Liver (tissue), 8 donors: ENCODE measurements at regions not wholly inside any gene's neighbourhood (a gene's known extent, or its start where the extent isn't known, plus 50 kb on each side); places are given as distances from the start of the nearest gene placed in this dataset.

Experiments used
- DNase-seq: peaks from one replicate; pipeline ENCODE4 v3.0.0-alpha.2; 2017; ENCODE audit warnings: low spot score
- H3K27ac ChIP-seq, 2 donors: one replicate each; pipeline ENCODE4 v1.7.0; 2013; ENCODE audit warnings: inconsistent platforms in 2 of 2, low read length in 2 of 2, control low read depth in 1 of 2, low read depth in 1 of 2, mild to moderate bottlenecking in 1 of 2
- H3K27me3 ChIP-seq, 4 donors: one replicate each; pipeline versions ENCODE4 v1.6.1 to v1.7.0; 2013; ENCODE audit warnings: low read length in 3 of 4, inconsistent platforms in 1 of 4, mild to moderate bottlenecking in 1 of 4, moderate library complexity in 1 of 4; ENCODE audit not compliant: control insufficient read depth in 4 of 4, insufficient read depth in 4 of 4
- H3K36me3 ChIP-seq, 4 donors: one replicate each; pipeline versions ENCODE4 v1.6.1 to v1.7.0; 2013; ENCODE audit warnings: low read length in 3 of 4, mild to moderate bottlenecking in 3 of 4, low read depth in 1 of 4, moderate library complexity in 1 of 4; ENCODE audit not compliant: control insufficient read depth in 4 of 4, insufficient read depth in 3 of 4
- H3K4me1 ChIP-seq, 4 donors: one replicate each; pipeline versions ENCODE4 v1.6.1 to v1.7.0; 2013; ENCODE audit warnings: low read length in 3 of 4, mild to moderate bottlenecking in 3 of 4, moderate library complexity in 1 of 4; ENCODE audit not compliant: control insufficient read depth in 4 of 4, insufficient read depth in 4 of 4
- H3K4me3 ChIP-seq, 3 donors: one replicate each; pipeline versions ENCODE4 v1.6.1 to v1.7.0; 2013; ENCODE audit warnings: low read length in 3 of 3, control low read depth in 1 of 3, low read depth in 1 of 3, mild to moderate bottlenecking in 1 of 3
- H3K9ac ChIP-seq, 2 donors: one replicate each; pipeline ENCODE4 v1.7.0; 2013; ENCODE audit warnings: low read length in 2 of 2, mild to moderate bottlenecking in 2 of 2, moderate library complexity in 2 of 2, control low read depth in 1 of 2, low read depth in 1 of 2
- H3K9me3 ChIP-seq, 4 donors: one replicate each; pipeline versions ENCODE4 v1.6.1 to v1.7.0; 2013; ENCODE audit warnings: low read length in 3 of 4; ENCODE audit not compliant: control insufficient read depth in 4 of 4
- ATF3 ChIP-seq: IDR thresholded peaks from 2 replicates; pipeline ENCODE4 v1.6.1; 2016; ENCODE audit warnings: antibody characterized with exemption
- CTCF ChIP-seq: fragments of 150-350 bp; IDR thresholded peaks from 2 replicates; pipeline ENCODE4 v1.5.1; 2017; ENCODE audit warnings: improper control_type of control experiment, low read depth, low read length; ENCODE audit not compliant: missing input control
- EGR1 ChIP-seq, 2 donors: IDR thresholded peaks; 2 replicates each; pipeline ENCODE4 v1.6.1; 2016 to 2018; ENCODE audit warnings: antibody characterized with exemption in 2 of 2, low read depth in 2 of 2
- FOXA2 ChIP-seq: IDR thresholded peaks from 2 replicates; pipeline ENCODE4 v1.6.1; 2016; ENCODE audit warnings: antibody characterized with exemption
- GABPA ChIP-seq, 2 donors: IDR thresholded peaks in 1 of 2; conservative IDR thresholded peaks in 1 of 2; 2 replicates each; pipeline ENCODE4 v1.6.1; 2016; ENCODE audit warnings: antibody characterized with exemption in 2 of 2, mild to moderate bottlenecking in 1 of 2, moderate library complexity in 1 of 2
- HNF4A ChIP-seq, 2 donors: conservative IDR thresholded peaks; 2 replicates each; pipeline ENCODE4 v1.6.1; 2016; ENCODE audit warnings: antibody characterized with exemption in 2 of 2, mild to moderate bottlenecking in 2 of 2
- HNF4G ChIP-seq: IDR thresholded peaks from 2 replicates; pipeline ENCODE4 v1.6.1; 2016; ENCODE audit warnings: antibody characterized with exemption
- JUND ChIP-seq, 2 donors: IDR thresholded peaks; 2 replicates each; pipeline ENCODE4 v1.6.1; 2016; ENCODE audit warnings: antibody characterized with exemption in 2 of 2
- MAX ChIP-seq: IDR thresholded peaks from 2 replicates; pipeline ENCODE4 v1.6.1; 2016; ENCODE audit warnings: antibody characterized with exemption
- NR2F2 ChIP-seq: IDR thresholded peaks from 2 replicates; pipeline ENCODE4 v1.6.1; 2016; ENCODE audit warnings: antibody characterized with exemption
- REST ChIP-seq: IDR thresholded peaks from 2 replicates; pipeline ENCODE4 v1.6.1; 2016; ENCODE audit warnings: antibody characterized with exemption, mild to moderate bottlenecking
- RXRA ChIP-seq, 2 donors: IDR thresholded peaks; 2 replicates each; pipeline ENCODE4 v1.6.1; 2017 to 2018; ENCODE audit warnings: antibody characterized with exemption in 2 of 2, mild to moderate bottlenecking in 1 of 2
- SP1 ChIP-seq: IDR thresholded peaks from 2 replicates; pipeline ENCODE4 v1.6.1; 2018; ENCODE audit warnings: antibody characterized with exemption, mild to moderate bottlenecking
- TAF1 ChIP-seq: conservative IDR thresholded peaks from 2 replicates; pipeline ENCODE4 v1.6.1; 2016; ENCODE audit warnings: antibody characterized with exemption, mild to moderate bottlenecking
- YY1 ChIP-seq: IDR thresholded peaks from 2 replicates; pipeline ENCODE4 v1.6.1; 2016; ENCODE audit warnings: antibody characterized with exemption, mild to moderate bottlenecking
- ZBTB33 ChIP-seq: IDR thresholded peaks from 2 replicates; pipeline ENCODE4 v1.6.1; 2016; ENCODE audit warnings: antibody characterized with exemption
- whole genome bisulfite sequencing: extraction: QIAGEN DNeasy Blood & Tissue Kit; methylation state at CpG from one replicate; pipeline ENCODE4 v1.1.7; 2013; 5-methylcytosine and 5-hydroxymethylcytosine counted together
- donor health status: healthy.
- donor health status: healthy.
- donor health status: healthy.
- donor health status: healthy.
- donor health status: healthy.

GRCh38 chr5:68970617-68971016 lies 123.2 kb upstream of the SLC30A5 start (continued):
- no peak for TF ChIP-seq REST
- no peak for TF ChIP-seq NR2F2
- TF ChIP-seq SP1: no peak
- TF ChIP-seq HNF4G: no peak
- TF ChIP-seq ATF3: no peak

- WGBS: 90% methylated on average over 5 of the region's 5 CpGs
- TF ChIP-seq FOXA2: no peak
- no peak for TF ChIP-seq TAF1
- no peak for TF ChIP-seq HNF4G
- TF ChIP-seq RXRA (IDR thresholded peaks at IDR 0.05): no peak
- no peak for TF ChIP-seq EGR1 (IDR thresholded peaks at IDR 0.05; ENCODE audit: low read depth in 2 of 2)
- no peak for TF ChIP-seq REST
- TF ChIP-seq JUND (IDR thresholded peaks at IDR 0.05): no peak
- no peak for TF ChIP-seq HNF4A (conservative IDR thresholded peaks at IDR 0.05)
- TF ChIP-seq ZBTB33: no peak
- no peak for TF ChIP-seq NR2F2
- TF ChIP-seq MAX: no peak
- TF ChIP-seq ATF3: no peak
- no peak for TF ChIP-seq CTCF
- TF ChIP-seq GABPA (IDR thresholded peaks at IDR 0.05 in 1 of 2, conservative IDR thresholded peaks at IDR 0.05 in 1 of 2): no peak
- TF ChIP-seq YY1: no peak
- no peak for TF ChIP-seq SP1
Measured at GRCh38 chr5:68973696-68974095, 120.1 kb upstream of the SLC30A5 start.

More at GRCh38 chr5:68973696-68974095, 120.1 kb upstream of the SLC30A5 start:
- no peak for DNase-seq
- Histone ChIP-seq H3K27ac (no peak overlapping the region), H3K9ac (no peak overlapping the region), H3K9me3 (peaks cover 0 to 4% (median 0%) of the 10 kb centered on the region in 4 donors), H3K4me1 (no peaks in the 10 kb centered on the region), H3K4me3 (no peak overlapping the region), H3K36me3 (no peaks in the 10 kb centered on the region), H3K27me3 (no peaks in the 10 kb centered on the region)
